Activated T-cell treated with anti-CD3 and anti-CD28 coated beads for 48 hours (primary cell): ENCODE measurements at regions not wholly inside any gene's neighbourhood (a gene's known extent, or its start where the extent isn't known, plus 50 kb on each side); places are given as distances from the start of the nearest gene placed in this dataset.
"Not testable (repeated sequence)": the region's sequence is repeated elsewhere in the genome, so short reads cannot be mapped to it uniquely, and the experiment has no call there.

ENCODE experiments used
- DNase-seq: peaks from one replicate; pipeline ENCODE4 v3.0.0-alpha.2; 2020; ENCODE audit warnings: low read depth

DNA sequence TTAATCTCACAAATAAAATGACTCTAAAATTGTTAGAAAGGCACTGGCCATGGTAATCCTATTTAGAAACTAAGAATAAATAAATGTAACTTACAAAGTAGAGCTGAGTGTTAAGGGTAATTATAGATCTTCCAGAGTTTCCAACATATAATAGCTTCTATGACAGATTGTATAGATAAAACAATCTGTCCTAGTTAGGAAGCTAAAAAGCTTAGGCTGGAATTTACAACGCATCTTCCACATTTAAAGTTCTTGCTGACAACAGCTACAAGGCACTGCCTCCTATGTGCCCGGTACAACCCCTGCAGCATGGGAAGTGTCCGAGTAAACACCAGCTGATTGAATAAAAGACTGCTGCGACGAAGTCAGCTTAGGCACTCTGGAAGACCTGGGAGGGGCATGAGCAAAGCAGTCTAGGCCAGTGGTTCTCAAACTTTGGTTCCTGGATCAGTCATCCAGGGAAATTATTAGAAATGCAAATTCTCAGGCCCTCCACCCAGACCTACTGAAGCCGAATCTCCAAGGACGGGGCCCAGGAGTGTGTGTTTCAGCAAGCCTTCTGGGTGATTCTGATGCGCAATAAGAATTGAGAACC is 635.6 kb upstream of the TBX3 start:
- no peak for DNase-seq

DNA sequence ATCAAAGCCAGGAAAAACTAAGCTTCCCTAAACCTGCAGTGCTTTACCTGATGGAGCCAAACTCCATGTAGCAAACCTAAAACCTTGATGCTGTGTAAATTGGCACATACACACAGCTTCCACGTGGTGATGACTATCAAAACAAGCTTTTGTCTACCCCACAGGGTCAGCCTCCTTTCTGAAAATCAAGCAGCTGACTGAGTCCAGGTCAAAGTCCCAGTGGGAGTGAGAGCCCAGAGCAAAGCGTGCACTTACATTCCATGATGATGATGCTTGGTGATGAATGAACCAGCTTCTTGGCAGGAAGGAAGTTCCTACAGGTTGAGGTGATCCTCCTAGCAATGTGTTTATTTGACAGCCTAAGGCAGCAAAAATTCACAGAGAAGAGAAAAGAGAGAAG is 630.0 kb upstream of the TBX3 start:
- no peak for DNase-seq

DNA sequence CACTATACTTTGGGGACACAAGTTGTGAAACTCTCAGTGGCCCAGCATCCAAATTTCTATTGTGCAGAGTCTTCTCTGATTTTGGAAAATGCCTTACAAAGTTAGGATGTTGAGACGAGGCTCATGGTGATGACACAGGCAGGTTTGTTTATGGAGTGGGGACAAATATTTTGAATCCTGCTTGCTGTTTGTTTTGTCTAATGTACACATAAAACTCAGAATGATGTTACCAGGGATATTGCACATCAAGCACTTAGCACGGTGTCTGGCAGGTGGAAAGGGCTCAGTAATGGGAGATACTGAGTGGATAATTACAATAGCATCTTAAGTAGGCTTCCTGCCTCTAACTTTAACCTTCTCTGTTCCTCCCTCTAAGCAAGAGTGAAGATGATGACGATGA is 628.9 kb upstream of the TBX3 start:
- no peak for DNase-seq

DNA sequence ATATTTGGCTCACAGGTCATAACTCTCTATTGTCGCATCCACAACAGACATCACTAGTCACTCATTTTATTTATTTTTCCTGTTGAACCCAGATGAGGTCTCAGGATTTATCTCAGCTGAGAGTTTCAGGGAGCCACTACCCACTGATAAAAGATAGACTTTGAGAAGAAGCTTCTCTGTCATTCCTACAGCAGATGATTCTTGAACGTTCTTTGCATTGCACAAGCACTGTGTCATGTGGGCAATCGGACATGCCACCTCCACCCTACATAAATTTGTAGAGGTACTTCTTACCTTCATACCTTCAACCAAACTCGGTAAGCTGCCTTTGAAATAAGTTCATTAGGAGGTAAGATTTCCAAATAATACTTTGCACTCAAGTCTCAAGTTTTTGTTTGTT is 627.9 kb upstream of the TBX3 start:
- DNase-seq: no peak

DNA sequence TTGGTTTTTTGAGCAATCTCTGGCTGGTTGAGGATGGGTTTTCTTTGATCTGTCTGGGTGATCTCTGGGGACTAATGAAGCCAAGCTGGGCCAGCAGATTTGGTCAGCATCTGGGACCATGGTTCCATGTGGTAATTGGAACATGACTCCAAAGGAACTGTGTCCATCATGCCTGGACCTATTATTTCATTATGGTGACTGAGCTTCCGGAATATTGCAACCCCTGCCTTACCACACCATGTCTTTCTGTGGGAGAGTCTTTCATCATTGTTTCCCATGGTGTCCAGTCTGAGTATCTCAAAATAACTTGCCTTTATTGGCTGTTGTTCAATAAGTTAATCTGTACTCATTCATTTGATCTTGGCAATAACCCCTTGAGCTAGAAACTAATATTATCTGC is 624.9 kb upstream of the TBX3 start:
- DNase-seq: no peak

DNA sequence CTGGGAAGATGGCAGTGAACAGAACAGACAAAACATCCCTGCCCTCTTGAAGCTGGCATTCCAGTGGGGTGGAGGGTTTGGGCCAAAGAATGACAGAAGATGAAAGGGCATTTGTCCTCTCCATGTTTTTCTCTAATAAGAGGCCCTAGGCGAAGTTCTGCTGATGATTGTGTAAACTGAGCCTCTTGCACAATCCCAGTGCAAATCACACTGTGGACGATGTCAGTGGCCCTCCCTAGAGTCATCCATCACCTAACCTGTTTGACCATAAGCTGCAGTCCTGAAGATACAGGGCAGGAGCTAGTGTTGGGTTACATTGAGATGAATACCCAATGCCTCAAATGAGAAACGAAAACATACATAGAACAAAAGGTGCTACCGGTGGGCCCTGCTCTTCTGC is 622.4 kb upstream of the TBX3 start:
- DNase-seq: no peak

DNA sequence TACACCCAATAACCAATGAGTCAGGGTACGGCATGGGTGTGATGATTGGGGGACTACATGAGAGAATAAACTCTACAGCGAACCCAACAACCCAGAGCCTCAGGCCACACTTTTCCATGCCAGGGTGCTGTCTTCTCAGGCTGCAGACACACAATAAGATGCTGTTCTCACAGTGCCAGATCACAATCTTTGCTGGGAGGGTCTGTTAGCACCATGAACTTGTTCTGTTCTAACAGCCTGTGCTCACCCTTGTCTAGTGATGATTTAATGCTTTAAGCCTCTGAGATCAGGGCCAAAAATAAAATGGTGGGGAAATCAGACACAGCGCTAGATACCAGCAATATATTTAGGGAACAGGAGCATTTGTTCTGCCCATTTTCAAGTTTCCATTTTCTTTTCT is 621.9 kb upstream of the TBX3 start:
- no peak for DNase-seq

DNA sequence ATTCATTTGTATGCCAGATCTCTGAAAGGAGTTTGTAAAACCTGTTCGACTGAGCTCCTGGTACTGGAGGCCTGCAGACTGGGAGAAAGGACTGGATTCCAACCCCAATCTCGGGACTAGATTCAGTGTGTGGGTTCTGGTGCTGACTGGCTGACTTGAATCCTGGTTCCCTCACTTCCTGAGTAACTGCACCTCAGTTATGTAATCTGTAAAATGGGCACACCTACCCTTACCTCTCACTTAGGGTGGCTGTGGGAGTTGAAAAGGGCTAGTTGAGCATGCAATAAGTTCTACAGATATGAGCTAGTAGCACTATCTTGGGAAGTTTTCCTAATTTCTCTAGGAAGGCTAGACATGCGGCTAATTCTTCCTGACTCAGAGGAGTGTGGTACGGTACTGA is 621.3 kb upstream of the TBX3 start:
- no peak for DNase-seq

DNA sequence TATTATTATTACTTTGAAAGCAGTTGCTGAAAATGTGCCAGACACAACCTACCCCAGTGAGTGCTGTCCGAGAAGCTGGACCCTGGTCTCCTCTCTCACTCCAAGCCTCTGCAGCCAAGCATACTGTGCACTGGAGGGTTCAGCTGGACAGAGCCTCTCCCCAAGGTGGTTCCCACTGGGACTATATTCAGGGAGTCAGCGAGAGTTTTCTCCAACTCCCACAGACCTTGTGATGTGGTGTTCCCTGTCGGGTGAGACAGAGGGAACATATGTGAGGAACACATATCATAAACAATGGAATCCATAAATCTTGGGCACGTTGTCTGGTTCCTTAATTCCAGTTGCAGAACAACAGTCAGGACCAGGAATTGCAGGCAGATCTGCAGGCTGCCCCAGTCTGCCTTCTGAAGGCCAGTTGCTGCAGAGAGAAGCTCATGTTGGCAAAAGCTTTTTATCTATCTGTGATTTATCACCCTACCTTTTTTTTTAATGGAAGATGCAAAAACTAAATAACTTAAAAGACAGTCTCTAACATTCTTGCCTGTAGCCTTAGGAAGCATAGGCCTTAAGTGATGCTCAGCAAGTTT is 619.8 kb upstream of the TBX3 start:
- DNase-seq: no peak

DNA sequence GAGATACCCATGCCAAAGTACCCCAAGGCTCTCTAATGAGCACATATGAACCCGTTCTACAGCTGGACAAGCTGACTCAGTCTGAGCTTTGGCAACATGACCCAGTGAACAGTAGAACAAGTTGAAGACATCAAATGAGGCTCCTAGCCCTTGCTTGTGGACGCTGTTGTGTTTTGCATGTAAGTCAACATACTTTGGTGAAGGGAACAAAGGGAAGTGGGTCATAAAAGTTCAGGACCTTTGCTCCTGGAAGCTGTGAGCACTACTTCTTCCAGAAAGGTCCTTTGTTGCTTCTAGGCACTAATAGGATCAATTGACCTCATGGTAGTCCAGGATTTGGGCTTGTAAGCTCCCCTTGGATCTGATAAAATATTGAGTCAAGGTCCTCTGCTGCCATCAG is 613.5 kb upstream of the TBX3 start:
- no peak for DNase-seq

DNA sequence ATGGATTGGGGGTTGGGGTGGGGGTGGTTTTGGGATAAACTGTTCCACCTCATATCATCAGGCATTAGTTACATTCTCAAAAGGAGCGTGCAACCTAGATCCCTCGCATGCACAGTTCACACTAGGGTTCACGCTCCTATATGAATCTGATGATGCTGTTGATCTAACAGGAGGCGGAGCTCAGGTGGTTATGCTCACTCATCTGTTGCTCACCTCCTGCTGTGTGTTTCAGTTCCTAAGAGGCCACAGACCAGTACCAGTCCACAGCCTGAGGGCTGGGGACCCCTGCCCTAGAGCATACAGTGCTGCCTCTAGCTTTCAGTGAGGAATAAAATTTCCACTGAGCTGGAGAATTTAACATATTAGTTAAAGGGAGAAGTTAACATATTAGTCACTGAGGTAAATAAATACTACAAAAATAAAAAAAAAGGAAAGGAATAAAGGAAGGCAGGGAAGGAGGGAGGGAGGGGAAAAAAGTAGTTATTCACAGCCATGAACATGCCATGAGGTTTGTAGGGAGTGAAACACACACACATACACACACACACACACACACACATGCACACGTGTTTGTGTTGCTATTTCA is 612.7 kb upstream of the TBX3 start:
- DNase-seq: no peak

DNA sequence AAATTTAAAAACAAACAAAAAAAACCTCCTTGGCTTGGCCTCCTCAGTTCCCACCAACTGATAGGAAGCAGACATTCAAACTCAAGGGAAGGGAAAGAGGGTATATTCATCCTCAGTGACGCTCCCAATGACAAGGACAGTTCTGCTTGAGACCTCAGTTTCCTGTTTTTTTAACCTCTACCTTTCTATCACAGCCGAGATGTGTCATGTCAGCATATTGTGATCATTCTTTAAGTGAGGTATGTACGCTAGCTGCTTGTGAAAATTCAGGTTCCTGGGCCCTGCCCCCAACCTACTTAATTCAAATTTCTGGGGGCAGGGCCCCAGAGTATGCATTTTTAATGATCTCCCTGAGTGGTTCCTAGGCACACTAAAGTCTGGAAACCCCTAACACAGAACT is 611.9 kb upstream of the TBX3 start:
- DNase-seq: no peak

DNA sequence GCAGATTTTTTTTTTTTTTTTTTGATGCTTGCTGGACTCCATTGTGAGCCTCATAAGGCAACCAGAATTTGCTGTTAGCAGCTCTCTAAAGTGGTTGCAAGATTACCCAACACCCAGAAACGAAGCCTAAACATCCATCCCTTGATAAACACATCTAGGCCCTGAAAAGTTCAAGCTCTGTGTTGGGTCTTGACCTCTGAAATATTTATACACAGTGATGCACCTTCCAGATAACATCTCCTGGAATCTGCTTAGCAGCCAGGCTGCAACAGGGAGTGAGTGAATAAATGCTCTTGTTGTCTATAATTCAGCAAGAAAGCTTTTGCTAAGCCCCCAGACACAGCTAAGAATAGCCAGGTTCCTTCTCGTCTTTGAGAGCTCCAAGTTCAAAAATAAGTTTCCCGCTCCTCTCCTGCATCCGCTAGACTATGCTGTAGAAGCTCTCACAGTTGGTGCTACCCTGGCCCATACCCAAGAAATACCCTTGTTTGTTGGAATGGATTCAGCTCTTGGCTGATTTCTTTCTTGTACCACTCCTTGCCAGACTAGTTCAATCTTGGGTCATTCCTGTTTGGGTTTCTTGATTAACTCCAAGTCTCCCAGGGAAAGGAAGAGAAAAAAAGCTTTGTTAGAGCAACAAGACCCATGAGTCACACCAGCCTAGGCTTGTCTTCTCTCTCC is 610.6 kb upstream of the TBX3 start:
- no peak for DNase-seq

DNA sequence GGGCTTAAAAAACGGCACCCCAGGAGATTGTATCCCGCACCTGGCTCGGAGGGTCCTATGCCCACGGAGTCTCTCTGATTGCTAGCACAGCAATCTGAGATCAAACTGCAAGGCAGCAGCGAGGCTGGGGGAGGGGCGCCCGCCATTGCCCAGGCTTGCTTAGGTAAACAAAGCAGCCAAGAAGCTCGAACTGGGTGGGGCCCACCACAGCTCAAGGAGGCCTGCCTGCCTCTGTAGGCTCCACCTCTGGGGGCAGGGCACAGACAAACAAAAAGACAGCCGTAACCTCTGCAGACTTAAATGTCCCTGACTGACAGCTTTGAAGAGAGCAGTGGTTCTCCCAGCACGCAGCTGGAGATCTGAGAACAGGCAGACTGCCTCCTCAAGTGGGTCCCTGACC is 601.5 kb upstream of the TBX3 start:
- DNase-seq: not testable (repeated sequence)

DNA sequence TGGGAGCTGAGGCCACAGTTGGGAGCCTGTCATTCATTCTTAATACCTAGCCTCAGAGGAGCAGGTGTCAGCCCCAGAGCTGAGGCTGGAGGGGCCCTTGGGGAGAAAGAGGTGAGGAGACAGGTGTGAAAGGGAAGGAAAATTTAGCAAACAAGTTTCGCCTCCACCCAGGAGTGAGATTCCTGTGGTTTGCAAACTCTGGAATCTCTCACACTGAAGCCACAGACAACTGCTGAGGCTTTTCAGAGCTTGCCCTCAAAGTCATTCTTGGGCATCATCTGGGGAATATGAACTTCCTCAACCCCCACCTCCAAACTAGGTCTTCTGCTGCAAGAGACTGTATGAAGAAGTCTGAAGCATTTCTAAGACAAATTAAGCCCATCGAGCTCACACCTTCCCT is 589.5 kb upstream of the TBX3 start:
- no peak for DNase-seq

DNA sequence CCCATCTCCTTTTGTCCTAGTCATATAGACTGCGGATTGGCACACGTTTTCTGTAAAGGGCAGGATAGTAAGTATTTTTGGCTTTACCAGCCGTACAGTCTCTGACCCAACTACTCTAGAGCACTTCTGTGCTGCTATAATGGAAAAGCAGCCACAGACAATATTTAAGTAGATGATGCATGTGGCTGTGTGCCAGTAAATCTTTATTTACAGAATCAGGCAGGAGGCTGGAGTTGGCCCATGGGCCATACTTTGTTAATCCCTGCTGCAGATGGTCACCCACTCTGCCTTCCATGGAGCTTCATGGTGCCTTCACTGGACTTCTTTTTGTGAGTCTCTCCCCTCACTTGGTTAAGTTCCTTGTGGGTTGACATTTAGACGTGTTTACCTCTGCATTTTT is 584.5 kb upstream of the TBX3 start:
- no peak for DNase-seq

DNA sequence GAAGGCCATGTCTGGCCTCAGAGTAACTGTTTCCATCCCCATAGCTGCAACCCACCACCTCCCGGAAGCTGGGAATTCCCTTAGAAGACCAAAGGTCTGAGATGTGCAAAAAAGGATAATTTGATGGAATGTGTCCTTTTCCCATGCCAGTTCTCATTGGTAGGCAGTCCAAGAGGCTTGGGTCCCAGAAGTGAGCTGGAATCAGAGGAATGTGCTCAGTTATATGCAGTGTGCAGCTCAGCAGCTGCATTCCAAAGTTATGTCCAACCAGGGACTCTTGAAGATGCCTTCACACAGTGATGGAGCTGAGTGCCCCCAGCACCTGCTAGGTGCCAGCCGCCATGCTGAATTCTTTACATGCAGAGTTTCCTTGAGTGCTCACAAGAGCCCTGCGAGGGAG is 583.9 kb upstream of the TBX3 start:
- DNase-seq: no peak

DNA sequence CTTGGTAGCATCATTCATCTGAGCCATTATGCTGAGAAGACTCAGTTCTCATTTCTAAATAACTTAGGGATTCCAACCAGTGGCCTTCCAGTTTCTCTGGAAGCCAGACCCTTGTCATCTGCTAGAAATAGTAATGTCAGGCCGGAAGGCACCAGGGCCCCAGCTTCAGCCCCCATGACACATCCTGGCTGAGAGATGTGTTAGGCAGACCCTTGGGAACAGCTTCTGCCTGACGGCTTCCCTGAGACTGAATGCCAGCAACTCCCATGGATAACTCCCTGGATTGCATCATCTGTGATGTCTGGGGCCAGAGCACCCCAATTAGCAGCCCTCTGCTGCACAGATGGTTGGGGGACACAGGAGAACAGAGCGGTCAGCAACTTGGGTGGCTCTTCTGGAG is 583.5 kb upstream of the TBX3 start:
- no peak for DNase-seq

DNA sequence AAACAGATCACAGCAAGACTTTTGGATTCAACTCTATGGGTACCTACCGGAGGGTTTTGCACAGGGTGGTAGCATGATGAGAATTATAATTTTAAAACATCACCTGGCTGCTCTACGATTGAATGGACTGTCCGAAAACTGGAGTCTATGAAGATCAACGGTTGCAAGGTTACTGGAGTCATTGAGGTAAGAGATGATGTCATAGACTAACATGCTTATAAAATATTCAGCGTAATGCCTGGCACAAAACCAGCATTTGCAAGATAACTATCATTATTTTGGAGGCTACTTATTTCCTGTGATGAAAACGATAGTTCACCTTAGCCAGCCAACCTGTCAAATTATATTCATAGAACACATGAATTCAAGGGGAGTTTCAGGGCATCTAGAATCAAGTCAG is 580.6 kb upstream of the TBX3 start:
- no peak for DNase-seq

DNA sequence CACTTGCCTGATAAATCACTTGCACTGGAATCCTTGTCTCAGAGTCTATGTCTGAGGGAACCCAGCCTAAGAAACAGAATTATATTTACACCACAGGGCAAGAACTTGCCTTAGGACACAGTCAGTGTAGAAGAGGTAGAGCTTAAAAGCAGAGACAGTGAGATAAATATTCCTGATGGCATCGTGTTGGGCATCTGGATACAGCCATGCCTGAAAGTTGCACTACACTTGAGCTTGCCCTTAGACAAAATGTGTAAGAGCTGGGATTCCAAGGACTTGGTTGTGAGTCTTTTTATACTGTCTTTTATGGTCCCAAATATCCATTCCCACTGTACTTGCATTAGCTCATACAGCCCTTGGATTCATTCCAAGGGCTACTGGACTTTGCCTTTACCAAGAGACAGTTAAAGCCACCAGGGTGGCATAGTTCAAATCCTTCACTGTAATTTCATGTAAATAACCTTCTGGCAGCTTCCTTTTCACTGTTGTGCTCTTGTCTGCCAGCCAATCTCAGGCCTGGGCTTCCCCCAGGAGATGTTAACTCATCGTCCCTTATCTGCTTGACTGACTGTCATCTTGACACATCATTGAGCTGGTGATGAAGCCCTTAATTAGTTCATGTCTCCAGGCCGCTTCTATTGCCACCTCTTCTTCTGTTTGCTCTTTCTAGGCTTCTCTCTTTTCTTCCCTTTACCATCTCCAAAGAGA is 577.9 kb upstream of the TBX3 start:
- no peak for DNase-seq

DNA sequence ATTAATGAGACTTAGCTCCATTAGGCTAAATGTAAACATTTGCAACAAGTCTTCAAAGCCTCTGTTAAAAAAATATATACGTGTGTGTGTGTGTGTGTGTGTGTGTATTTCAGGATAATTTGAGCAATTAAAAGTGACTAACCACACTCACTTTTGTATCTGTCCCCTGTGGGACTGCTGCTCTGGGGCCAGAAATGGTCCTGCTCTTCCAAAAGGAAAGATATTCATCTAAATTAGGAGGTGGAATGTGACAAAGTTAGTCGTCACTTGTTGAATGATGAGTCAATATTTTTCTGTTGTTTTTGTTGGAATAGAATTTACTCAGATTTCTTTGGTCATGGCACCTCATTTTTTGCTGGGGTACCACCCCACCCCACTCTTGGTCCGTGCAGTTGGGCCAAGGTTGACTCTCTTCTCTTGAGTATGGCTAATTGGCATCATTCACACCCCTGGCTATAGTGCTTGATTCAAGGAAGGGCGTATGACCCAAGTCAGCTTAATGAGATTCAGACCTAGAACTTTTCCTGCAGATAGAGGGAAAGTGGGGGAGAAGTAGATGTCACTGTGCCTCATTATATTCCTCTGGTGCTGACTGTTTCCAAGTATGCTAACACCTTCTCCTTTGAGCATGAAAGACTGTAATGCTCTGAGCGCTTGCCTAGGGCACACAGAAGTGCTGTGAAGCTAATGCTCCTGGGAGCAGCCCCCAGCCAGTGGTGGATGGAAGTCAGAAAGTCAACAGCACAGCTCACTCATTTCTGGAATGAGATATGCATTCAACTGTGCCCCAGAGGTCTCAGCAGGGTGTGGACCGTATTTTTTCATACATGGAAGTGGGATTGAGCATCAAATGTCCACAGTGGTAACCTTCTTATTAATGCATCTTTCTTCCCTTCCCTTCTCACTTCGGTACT is 577.0 kb upstream of the TBX3 start:
- DNase-seq: no peak
